Liver (tissue), 2 donors: ENCODE measurements at regions not wholly inside any gene's neighbourhood (a gene's known extent, or its start where the extent isn't known, plus 50 kb on each side); places are given as distances from the start of the nearest gene placed in this dataset.

Source experiments
- FOXA2 ChIP-seq: IDR thresholded peaks from 2 replicates; pipeline ENCODE4 v1.6.1; 2016; ENCODE audit warnings: antibody characterized with exemption
- TF ChIP-seq, protein P1 (sequence below): fragments of 150-350 bp; IDR thresholded peaks from 2 replicates; pipeline ENCODE4 v1.5.1; 2017; ENCODE audit warnings: improper control_type of control experiment, low read depth, low read length; ENCODE audit not compliant: missing input control
- TF ChIP-seq, protein P2 (sequence below): IDR thresholded peaks from 2 replicates; pipeline ENCODE4 v1.6.1; 2016; ENCODE audit warnings: antibody characterized with exemption, mild to moderate bottlenecking
- TF ChIP-seq, protein P3 (sequence below): IDR thresholded peaks from 2 replicates; pipeline ENCODE4 v1.6.1; 2016; ENCODE audit warnings: antibody characterized with exemption
- donor health status: healthy.

DNA sequence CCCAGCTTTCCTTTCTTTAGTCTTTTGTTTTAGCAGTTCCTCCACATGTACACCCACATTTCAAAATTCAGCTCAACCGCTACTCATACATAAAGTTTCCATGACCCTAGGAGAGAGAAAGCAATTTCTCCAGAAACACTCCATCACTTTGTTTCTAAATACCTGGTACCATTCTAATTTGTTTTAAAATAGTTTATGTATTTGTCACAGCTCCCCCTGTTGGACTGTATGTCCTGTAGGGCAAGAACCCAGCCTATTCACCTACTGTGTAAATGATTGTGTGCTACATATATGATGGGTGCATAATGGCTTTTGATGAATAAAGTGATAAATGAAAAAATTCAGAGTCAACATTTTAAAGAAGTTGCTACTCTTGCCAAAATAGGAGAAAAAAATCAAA is 139.1 kb downstream of the COX7C start:
- TF ChIP-seq, protein P1, sequence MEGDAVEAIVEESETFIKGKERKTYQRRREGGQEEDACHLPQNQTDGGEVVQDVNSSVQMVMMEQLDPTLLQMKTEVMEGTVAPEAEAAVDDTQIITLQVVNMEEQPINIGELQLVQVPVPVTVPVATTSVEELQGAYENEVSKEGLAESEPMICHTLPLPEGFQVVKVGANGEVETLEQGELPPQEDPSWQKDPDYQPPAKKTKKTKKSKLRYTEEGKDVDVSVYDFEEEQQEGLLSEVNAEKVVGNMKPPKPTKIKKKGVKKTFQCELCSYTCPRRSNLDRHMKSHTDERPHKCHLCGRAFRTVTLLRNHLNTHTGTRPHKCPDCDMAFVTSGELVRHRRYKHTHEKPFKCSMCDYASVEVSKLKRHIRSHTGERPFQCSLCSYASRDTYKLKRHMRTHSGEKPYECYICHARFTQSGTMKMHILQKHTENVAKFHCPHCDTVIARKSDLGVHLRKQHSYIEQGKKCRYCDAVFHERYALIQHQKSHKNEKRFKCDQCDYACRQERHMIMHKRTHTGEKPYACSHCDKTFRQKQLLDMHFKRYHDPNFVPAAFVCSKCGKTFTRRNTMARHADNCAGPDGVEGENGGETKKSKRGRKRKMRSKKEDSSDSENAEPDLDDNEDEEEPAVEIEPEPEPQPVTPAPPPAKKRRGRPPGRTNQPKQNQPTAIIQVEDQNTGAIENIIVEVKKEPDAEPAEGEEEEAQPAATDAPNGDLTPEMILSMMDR: no peak
- TF ChIP-seq, protein P2, sequence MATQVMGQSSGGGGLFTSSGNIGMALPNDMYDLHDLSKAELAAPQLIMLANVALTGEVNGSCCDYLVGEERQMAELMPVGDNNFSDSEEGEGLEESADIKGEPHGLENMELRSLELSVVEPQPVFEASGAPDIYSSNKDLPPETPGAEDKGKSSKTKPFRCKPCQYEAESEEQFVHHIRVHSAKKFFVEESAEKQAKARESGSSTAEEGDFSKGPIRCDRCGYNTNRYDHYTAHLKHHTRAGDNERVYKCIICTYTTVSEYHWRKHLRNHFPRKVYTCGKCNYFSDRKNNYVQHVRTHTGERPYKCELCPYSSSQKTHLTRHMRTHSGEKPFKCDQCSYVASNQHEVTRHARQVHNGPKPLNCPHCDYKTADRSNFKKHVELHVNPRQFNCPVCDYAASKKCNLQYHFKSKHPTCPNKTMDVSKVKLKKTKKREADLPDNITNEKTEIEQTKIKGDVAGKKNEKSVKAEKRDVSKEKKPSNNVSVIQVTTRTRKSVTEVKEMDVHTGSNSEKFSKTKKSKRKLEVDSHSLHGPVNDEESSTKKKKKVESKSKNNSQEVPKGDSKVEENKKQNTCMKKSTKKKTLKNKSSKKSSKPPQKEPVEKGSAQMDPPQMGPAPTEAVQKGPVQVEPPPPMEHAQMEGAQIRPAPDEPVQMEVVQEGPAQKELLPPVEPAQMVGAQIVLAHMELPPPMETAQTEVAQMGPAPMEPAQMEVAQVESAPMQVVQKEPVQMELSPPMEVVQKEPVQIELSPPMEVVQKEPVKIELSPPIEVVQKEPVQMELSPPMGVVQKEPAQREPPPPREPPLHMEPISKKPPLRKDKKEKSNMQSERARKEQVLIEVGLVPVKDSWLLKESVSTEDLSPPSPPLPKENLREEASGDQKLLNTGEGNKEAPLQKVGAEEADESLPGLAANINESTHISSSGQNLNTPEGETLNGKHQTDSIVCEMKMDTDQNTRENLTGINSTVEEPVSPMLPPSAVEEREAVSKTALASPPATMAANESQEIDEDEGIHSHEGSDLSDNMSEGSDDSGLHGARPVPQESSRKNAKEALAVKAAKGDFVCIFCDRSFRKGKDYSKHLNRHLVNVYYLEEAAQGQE: no peak
- no peak for TF ChIP-seq FOXA2
- TF ChIP-seq, protein P3, sequence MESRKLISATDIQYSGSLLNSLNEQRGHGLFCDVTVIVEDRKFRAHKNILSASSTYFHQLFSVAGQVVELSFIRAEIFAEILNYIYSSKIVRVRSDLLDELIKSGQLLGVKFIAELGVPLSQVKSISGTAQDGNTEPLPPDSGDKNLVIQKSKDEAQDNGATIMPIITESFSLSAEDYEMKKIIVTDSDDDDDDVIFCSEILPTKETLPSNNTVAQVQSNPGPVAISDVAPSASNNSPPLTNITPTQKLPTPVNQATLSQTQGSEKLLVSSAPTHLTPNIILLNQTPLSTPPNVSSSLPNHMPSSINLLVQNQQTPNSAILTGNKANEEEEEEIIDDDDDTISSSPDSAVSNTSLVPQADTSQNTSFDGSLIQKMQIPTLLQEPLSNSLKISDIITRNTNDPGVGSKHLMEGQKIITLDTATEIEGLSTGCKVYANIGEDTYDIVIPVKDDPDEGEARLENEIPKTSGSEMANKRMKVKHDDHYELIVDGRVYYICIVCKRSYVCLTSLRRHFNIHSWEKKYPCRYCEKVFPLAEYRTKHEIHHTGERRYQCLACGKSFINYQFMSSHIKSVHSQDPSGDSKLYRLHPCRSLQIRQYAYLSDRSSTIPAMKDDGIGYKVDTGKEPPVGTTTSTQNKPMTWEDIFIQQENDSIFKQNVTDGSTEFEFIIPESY: no peak
